Testis (tissue), 2 donors: ENCODE measurements at regions not wholly inside any gene's neighbourhood (a gene's known extent, or its start where the extent isn't known, plus 50 kb on each side); places are given as distances from the start of the nearest gene placed in this dataset.
"Not testable (repeated sequence)": the region's sequence is repeated elsewhere in the genome, so short reads cannot be mapped to it uniquely, and the experiment has no call there.

ENCODE experiments used
- DNase-seq: peaks from one replicate; pipeline ENCODE4 v3.0.0-alpha.2; 2019
- H3K27ac ChIP-seq, 2 donors: fragments of 200-600 bp; sonication (generic); one replicate each; pipeline ENCODE4 v1.5.1; 2019
- H3K27me3 ChIP-seq: fragments of 200-600 bp; sonication (generic); one replicate; pipeline ENCODE4 v1.5.1; 2019
- H3K36me3 ChIP-seq: fragments of 200-600 bp; sonication (generic); one replicate; pipeline ENCODE4 v1.5.1; 2017; ENCODE audit warnings: low read depth; ENCODE audit errors: missing control alignments
- H3K4me1 ChIP-seq: fragments of 200-600 bp; sonication (generic); one replicate; pipeline ENCODE4 v1.5.1; 2019
- H3K4me3 ChIP-seq, 2 donors: fragments of 200-600 bp; sonication (generic); one replicate each; pipeline ENCODE4 v1.5.1; 2017 to 2019
- H3K9me3 ChIP-seq: fragments of 200-600 bp; sonication (generic); one replicate; pipeline ENCODE4 v1.5.1; 2017
- CTCF ChIP-seq, 3 experiments: fragments of 450-650 bp in 2 of 3; fragments of 200-600 bp in 1 of 3; sonication (generic) in 1 of 3; IDR thresholded peaks; one replicate each; pipeline ENCODE4 v1.5.1; 2016 to 2019; ENCODE audit warnings: antibody characterized with exemption in 3 of 3, mild to moderate bottlenecking in 2 of 3, moderate library complexity in 1 of 3
- POLR2A ChIP-seq: fragments of 450-650 bp; IDR thresholded peaks from one replicate; pipeline ENCODE4 v1.6.1; 2017; ENCODE audit warnings: antibody characterized with exemption, mild to moderate bottlenecking, moderate library complexity
- WGBS, 2 donors: methylation state at CpG; one replicate each; pipeline ENCODE4 v1.1.5; 2018; 5-methylcytosine and 5-hydroxymethylcytosine counted together
- intact Hi-C: fragments of 100-400 bp; cut with DNase I; formaldehyde crosslinking; loops from one replicate; pipeline ENCODE4 v1.15.1; 2023; ENCODE audit warnings: low total_unique reads

GRCh38 chrX:113996781-113997180 lies 587.1 kb upstream of the HTR2C start:
- Histone ChIP-seq H3K4me3 (no peak overlapping the region), H3K27me3 (no peaks in the 10 kb centered on the region), H3K27ac (no peak overlapping the region), H3K9me3 (no peaks in the 10 kb centered on the region), H3K4me1 (no peaks in the 10 kb centered on the region), H3K36me3 (no peaks in the 10 kb centered on the region)
- intact Hi-C loops = no loop called here
- no peak for DNase-seq
- TF ChIP-seq POLR2A = no peak
- 89 to 100% methylated on average over 1 of the region's 1 CpG for WGBS, 2 donors

DNA sequence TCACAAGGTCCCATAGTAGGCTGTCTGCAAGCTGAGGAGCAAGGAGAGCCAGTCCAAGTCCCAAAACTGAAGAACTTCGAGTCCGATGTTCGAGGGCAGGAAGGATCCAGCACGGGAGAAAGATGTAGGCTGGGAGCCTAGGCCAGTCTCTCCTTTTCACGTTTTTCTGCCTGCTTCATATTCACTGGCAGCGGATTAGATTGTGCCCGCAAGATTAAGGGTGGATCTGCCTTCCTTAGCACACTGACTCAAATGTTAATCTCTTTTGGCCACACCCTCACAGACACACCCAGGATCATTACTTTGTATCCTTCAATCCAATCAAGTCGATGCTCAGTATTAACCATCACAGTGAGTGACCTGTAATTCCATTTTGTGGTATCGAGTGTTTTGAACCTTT lies 592.2 kb upstream of the HTR2C start:
- DNase-seq, H3K4me1 ChIP-seq, H3K27me3 ChIP-seq, intact Hi-C loops, H3K9me3 ChIP-seq, H3K36me3 ChIP-seq, H3K27ac ChIP-seq, H3K4me3 ChIP-seq: not testable (repeated sequence)
- 84 to 89% methylated on average over 9 of the region's 9 CpGs for WGBS, 2 donors

GRCh38 chrX:113990669-113991068 lies 593.2 kb upstream of the HTR2C start:
- H3K36me3 ChIP-seq, H3K4me3 ChIP-seq, DNase-seq, H3K9me3 ChIP-seq, intact Hi-C loops, H3K27ac ChIP-seq, H3K4me1 ChIP-seq, H3K27me3 ChIP-seq: not testable (repeated sequence)
- WGBS, 2 donors = 65 to 74% methylated on average over 5 of the region's 5 CpGs

DNA sequence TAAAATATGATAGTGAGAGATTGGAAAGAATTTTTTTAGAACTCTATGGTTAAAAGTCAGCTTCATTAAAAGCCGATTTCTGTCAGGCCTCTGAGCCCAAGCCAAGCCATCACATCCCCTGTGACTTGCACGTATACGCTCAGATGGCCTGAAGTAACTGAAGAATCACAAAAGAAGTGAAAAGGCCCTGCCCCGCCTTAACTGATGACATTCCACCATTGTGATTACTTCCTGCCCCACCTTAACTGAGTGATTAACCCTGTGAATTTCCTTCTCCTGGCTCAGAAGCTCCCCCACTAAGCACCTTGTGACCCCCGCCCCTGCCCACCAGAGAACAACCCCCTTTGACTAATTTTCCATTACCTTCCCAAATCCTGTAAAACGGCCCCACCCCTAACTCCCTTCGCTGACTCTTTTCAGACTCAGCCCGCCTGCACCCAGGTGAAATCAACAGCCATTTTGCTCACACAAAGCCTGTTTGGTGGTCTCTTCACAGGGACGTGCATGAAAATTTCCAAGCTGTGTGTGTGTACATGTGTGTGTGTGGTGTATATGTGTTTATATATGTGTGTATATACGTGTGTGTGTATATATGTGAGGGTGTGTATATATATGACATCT lies 595.5 kb upstream of the HTR2C start:
- H3K27me3 ChIP-seq, H3K4me3 ChIP-seq, DNase-seq, H3K4me1 ChIP-seq, H3K27ac ChIP-seq, intact Hi-C loops, H3K36me3 ChIP-seq, H3K9me3 ChIP-seq: not testable (repeated sequence)
- WGBS, 2 donors = 89 to 94% methylated on average over 10 of the region's 10 CpGs

- Histone ChIP-seq H3K4me3 (no peak overlapping the region), H3K36me3 (no peaks in the 10 kb centered on the region), H3K27me3 (no peaks in the 10 kb centered on the region), H3K4me1 (no peaks in the 10 kb centered on the region), H3K9me3 (no peaks in the 10 kb centered on the region), H3K27ac (no peak overlapping the region)
- no peak for DNase-seq
- no peak for TF ChIP-seq CTCF (IDR thresholded peaks at IDR 0.05)
- TF ChIP-seq POLR2A = no peak
- 67% methylated on average over 1 of the region's 1 CpG; no CpG with 5 or more reads in 1 of the 2 donors for WGBS, 2 donors
- intact Hi-C loops = no loop called here
Measured at GRCh38 chrX:113986427-113986826, 597.5 kb upstream of the HTR2C start.

GRCh38 chrX:113982766-113983165 lies 601.1 kb upstream of the HTR2C start:
- no peak overlapping the region for H3K27ac ChIP-seq
- DNase-seq = no peak
- intact Hi-C loops = no loop called here
- H3K36me3 ChIP-seq = no peaks in the 10 kb centered on the region
- H3K27me3 ChIP-seq = no peaks in the 10 kb centered on the region
- H3K9me3 ChIP-seq = no peaks in the 10 kb centered on the region
- no peaks in the 10 kb centered on the region for H3K4me1 ChIP-seq
- no peak overlapping the region for H3K4me3 ChIP-seq
- WGBS, 2 donors = 79 to 89% methylated on average over 4 of the region's 4 CpGs
- TF ChIP-seq CTCF (IDR thresholded peaks at IDR 0.05) (no peak), POLR2A (no peak)

- Histone ChIP-seq H3K4me1 (no peaks in the 10 kb centered on the region), H3K4me3 (no peak overlapping the region), H3K27me3 (no peaks in the 10 kb centered on the region), H3K9me3 (no peaks in the 10 kb centered on the region), H3K27ac (no peak overlapping the region), H3K36me3 (no peaks in the 10 kb centered on the region)
- intact Hi-C loops = no loop called here
- no peak for DNase-seq
- 79 to 89% methylated on average over 2 of the region's 2 CpGs for WGBS, 2 donors
- TF ChIP-seq CTCF (IDR thresholded peaks at IDR 0.05) = no peak
- no peak for TF ChIP-seq POLR2A
Measured at GRCh38 chrX:113980953-113981352, 602.9 kb upstream of the HTR2C start.
